Hepatocyte (in vitro differentiated cells): ENCODE measurements at regions not wholly inside any gene's neighbourhood (a gene's known extent, or its start where the extent isn't known, plus 50 kb on each side); places are given as distances from the start of the nearest gene placed in this dataset.

Source experiments
- EZH2 ChIP-seq: fragments of 200-600 bp; sonication (generic); IDR thresholded peaks from 2 replicates; pipeline ENCODE4 v1.6.1; 2016; ENCODE audit warnings: antibody characterized with exemption, mild to moderate bottlenecking, borderline replicate concordance
- TF ChIP-seq, protein P1 (sequence below): fragments of 200-600 bp; sonication (generic); IDR thresholded peaks from 2 replicates; pipeline ENCODE4 v1.5.1; 2016; ENCODE audit warnings: antibody characterized with exemption, mild to moderate bottlenecking; ENCODE audit not compliant: poor library complexity

DNA sequence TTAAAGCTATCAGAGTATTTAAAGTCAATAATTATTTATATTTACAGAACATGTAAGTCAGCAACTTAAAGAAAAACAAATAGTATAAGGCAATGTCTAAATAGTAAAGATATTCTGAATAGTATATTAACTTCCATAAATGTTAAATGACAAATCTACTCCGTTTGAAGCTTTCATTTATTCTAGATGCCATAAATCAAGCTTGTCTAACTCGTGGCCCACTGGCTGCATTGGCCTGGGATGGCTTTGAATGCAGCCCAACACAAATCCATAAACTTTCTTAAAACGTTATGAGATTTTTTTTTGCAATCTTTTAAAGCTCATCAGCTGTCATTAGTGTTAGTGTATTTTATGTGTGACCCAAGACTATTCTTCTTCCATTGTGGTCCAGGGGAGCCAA lies 1117.1 kb upstream of the PCDH9 start:
- TF ChIP-seq, protein P1, sequence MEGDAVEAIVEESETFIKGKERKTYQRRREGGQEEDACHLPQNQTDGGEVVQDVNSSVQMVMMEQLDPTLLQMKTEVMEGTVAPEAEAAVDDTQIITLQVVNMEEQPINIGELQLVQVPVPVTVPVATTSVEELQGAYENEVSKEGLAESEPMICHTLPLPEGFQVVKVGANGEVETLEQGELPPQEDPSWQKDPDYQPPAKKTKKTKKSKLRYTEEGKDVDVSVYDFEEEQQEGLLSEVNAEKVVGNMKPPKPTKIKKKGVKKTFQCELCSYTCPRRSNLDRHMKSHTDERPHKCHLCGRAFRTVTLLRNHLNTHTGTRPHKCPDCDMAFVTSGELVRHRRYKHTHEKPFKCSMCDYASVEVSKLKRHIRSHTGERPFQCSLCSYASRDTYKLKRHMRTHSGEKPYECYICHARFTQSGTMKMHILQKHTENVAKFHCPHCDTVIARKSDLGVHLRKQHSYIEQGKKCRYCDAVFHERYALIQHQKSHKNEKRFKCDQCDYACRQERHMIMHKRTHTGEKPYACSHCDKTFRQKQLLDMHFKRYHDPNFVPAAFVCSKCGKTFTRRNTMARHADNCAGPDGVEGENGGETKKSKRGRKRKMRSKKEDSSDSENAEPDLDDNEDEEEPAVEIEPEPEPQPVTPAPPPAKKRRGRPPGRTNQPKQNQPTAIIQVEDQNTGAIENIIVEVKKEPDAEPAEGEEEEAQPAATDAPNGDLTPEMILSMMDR = no peak
- TF ChIP-seq EZH2 = no peak
